WTC11 (cell line): ENCODE measurements at regions not wholly inside any gene's neighbourhood (a gene's known extent, or its start where the extent isn't known, plus 50 kb on each side); places are given as distances from the start of the nearest gene placed in this dataset.

Experiments
- ATAC-seq: fragments of 200-7000 bp; cut with Tn5 transposase; 2 replicates; pipeline ENCODE4 v1.10.0; 2021; ENCODE audit warnings: mild to moderate bottlenecking, moderate library complexity
- CTCF ChIA-PET: fragments of 300-600 bp; sonication (Branson Sonifier 250); formaldehyde crosslinking; loops from one replicate; lab custom pipeline; 2021; ENCODE audit warnings: antibody characterized with exemption; lab: Charles Lee
- POLR2A ChIA-PET: fragments of 350-600 bp; sonication (Branson Sonifier 250); formaldehyde crosslinking; loops from one replicate; lab custom pipeline; 2021; ENCODE audit warnings: antibody characterized with exemption; lab: Charles Lee
- DNase-seq: peaks from one replicate; pipeline ENCODE4 v3.0.0; 2021; ENCODE audit warnings: low spot score
- H3K27ac Mint-ChIP-seq: 2 replicates; pipeline ENCODE4 v1.8.0; 2021; ENCODE audit warnings: mixed read lengths
- H3K27me3 Mint-ChIP-seq: 2 replicates; pipeline ENCODE4 v1.8.0; 2021; ENCODE audit warnings: low read depth, mild to moderate bottlenecking, moderate library complexity, mixed read lengths
- H3K36me3 Mint-ChIP-seq: 2 replicates; pipeline ENCODE4 v1.8.0; 2021; ENCODE audit warnings: mixed read lengths
- H3K4me1 Mint-ChIP-seq: 2 replicates; pipeline ENCODE4 v1.8.0; 2022; ENCODE audit warnings: mixed read lengths
- H3K4me3 Mint-ChIP-seq: 2 replicates; pipeline ENCODE4 v1.8.0; 2021; ENCODE audit warnings: mild to moderate bottlenecking, moderate library complexity, mixed read lengths
- H3K9me3 Mint-ChIP-seq: 2 replicates; pipeline ENCODE4 v1.8.0; 2021; ENCODE audit warnings: mixed read lengths
- ATF1 ChIP-seq: sonication (generic); formaldehyde crosslinking; IDR thresholded peaks from 2 replicates; pipeline ENCODE4 v1.8.1; 2023; ENCODE audit warnings: mild to moderate bottlenecking, moderate library complexity, missing genetic modification reagents
- CBFB ChIP-seq: sonication (generic); formaldehyde crosslinking; IDR thresholded peaks from 2 replicates; pipeline ENCODE4 v1.8.1; 2022; ENCODE audit warnings: mild to moderate bottlenecking, low read depth, missing genetic modification reagents
- CREM ChIP-seq: sonication (generic); formaldehyde crosslinking; IDR thresholded peaks from 2 replicates; pipeline ENCODE4 v1.8.1; 2022; ENCODE audit warnings: mild to moderate bottlenecking, missing genetic modification reagents, moderate library complexity
- ESRRA ChIP-seq: sonication (generic); formaldehyde crosslinking; IDR thresholded peaks from 2 replicates; pipeline ENCODE4 v1.8.1; 2022; ENCODE audit warnings: mild to moderate bottlenecking, missing genetic modification reagents, borderline replicate concordance
- FOXP1 ChIP-seq: sonication (generic); formaldehyde crosslinking; IDR thresholded peaks from 2 replicates; pipeline ENCODE4 v1.8.0; 2022; ENCODE audit warnings: missing genetic modification reagents, mild to moderate bottlenecking, moderate library complexity, borderline replicate concordance
- HMGA2 ChIP-seq: fragments of 250-450 bp; sonication (Bioruptor Pico); IDR thresholded peaks from 2 replicates; pipeline ENCODE4 v1.4.0; 2021; ENCODE audit warnings: mild to moderate bottlenecking, moderate library complexity
- IRF2 ChIP-seq: sonication (generic); formaldehyde crosslinking; IDR thresholded peaks from 2 replicates; pipeline ENCODE4 v1.8.0; 2022; ENCODE audit warnings: low read depth, missing genetic modification reagents, borderline replicate concordance
- KAT7 ChIP-seq: sonication (generic); formaldehyde crosslinking; IDR thresholded peaks from 2 replicates; pipeline ENCODE4 v1.8.1; 2023; ENCODE audit warnings: missing genetic modification reagents, mild to moderate bottlenecking, borderline replicate concordance
- MXD4 ChIP-seq: fragments of 250-450 bp; sonication (Bioruptor Pico); IDR thresholded peaks from 2 replicates; pipeline ENCODE4 v1.8.0; 2021; ENCODE audit warnings: mild to moderate bottlenecking, moderate library complexity, borderline replicate concordance
- NFATC4 ChIP-seq: fragments of 250-450 bp; sonication (Bioruptor Pico); IDR thresholded peaks from 2 replicates; pipeline ENCODE4 v1.9.0; 2021; ENCODE audit warnings: mild to moderate bottlenecking
- NR3C1 ChIP-seq: sonication (generic); formaldehyde crosslinking; conservative IDR thresholded peaks from 2 replicates; pipeline ENCODE4 v1.8.1; 2023; ENCODE audit warnings: low read depth, mild to moderate bottlenecking, missing genetic modification reagents
- RELA ChIP-seq: sonication (generic); formaldehyde crosslinking; IDR thresholded peaks from 2 replicates; pipeline ENCODE4 v1.8.1; 2022; ENCODE audit warnings: missing genetic modification reagents, mild to moderate bottlenecking, borderline replicate concordance
- SP1 ChIP-seq: sonication (generic); formaldehyde crosslinking; conservative IDR thresholded peaks from 2 replicates; pipeline ENCODE4 v1.8.1; 2022; ENCODE audit warnings: missing genetic modification reagents
- TEAD1 ChIP-seq: sonication (generic); formaldehyde crosslinking; IDR thresholded peaks from 2 replicates; pipeline ENCODE4 v1.8.0; 2022; ENCODE audit warnings: mild to moderate bottlenecking, missing genetic modification reagents
- ZNF121 ChIP-seq: sonication (generic); formaldehyde crosslinking; IDR thresholded peaks from 2 replicates; pipeline ENCODE4 v1.8.0; 2023; ENCODE audit warnings: missing genetic modification reagents
- ZNF232 ChIP-seq: sonication (generic); formaldehyde crosslinking; IDR thresholded peaks from 2 replicates; pipeline ENCODE4 v1.8.0; 2022; ENCODE audit warnings: mild to moderate bottlenecking, missing genetic modification reagents
- TF ChIP-seq, protein P1 (sequence below): sonication (generic); formaldehyde crosslinking; conservative IDR thresholded peaks from 2 replicates; pipeline ENCODE4 v1.8.1; 2023; ENCODE audit warnings: mild to moderate bottlenecking, low read depth, missing genetic modification reagents, moderate library complexity
- TF ChIP-seq, protein P2 (sequence below): sonication (generic); formaldehyde crosslinking; IDR thresholded peaks from 2 replicates; pipeline ENCODE4 v1.8.1; 2023; ENCODE audit warnings: mild to moderate bottlenecking, moderate library complexity, missing genetic modification reagents
- TF ChIP-seq, protein P3 (sequence below): fragments of 250-450 bp; sonication (Bioruptor Pico); IDR thresholded peaks from 2 replicates; pipeline ENCODE4 v1.8.0; 2021; ENCODE audit warnings: mild to moderate bottlenecking
- TF ChIP-seq, protein P4 (sequence below): sonication (generic); formaldehyde crosslinking; IDR thresholded peaks from 2 replicates; pipeline ENCODE4 v1.8.0; 2023; ENCODE audit warnings: missing genetic modification reagents
- TF ChIP-seq, protein P5 (sequence below): fragments of 250-450 bp; sonication (Bioruptor Pico); IDR thresholded peaks from 2 replicates; pipeline ENCODE4 v1.9.0; 2021; ENCODE audit warnings: mild to moderate bottlenecking, borderline replicate concordance
- TF ChIP-seq, protein P6 (sequence below): sonication (generic); formaldehyde crosslinking; IDR thresholded peaks from 2 replicates; pipeline ENCODE4 v1.8.1; 2023; ENCODE audit warnings: mild to moderate bottlenecking, missing genetic modification reagents, moderate library complexity

DNA sequence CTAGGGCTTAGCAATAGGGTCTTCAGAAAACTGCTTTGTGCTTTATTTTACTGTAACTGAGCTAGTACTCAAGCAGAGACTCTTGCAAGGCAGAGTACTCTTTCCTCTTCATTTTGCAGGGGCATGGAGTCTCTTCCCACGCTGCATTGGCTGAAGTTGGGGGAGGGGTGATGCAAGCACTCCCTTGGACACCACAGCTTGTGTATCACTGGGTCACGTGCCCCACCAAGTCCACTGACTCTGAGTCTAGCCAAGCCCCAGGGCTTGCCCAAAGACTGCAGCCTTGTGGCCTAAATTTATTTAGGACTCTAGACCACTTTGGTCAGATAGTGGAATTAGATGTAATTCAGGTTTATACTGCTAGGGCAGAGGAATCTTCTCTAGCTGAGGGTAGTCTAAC, 1075.0 kb upstream of the ADGRB3 start:
- ATAC-seq, result no peak
- POLR2A ChIA-PET, result no interaction called here
- H3K9me3 Mint-ChIP-seq, result peaks cover 31% of the 10 kb centered on the region

DNA sequence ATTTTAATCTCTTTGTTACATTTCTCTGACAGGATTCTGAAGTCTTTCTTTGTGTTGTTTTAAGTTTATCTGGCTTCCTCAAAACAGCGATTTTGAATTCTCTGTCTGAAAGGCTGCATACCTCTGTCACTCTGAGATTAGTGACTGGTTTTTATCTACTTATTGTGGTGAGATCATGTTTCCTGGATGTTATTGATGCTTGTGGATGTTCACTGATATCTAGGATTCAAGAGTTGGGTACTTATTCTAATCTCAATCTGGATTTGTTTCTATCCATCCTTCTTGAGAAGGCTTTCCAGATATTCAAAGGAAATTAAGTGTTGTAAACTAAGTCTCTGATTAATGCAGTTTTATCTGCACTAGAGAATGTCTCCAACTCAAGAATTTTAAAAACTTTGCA, 1076.1 kb upstream of the ADGRB3 start:
- Mint-ChIP-seq H3K36me3 (peaks cover 8% of the 10 kb centered on the region), H3K4me3 (no peak overlapping the region), H3K9me3 (peaks cover 38% of the 10 kb centered on the region), H3K4me1 (no peaks in the 10 kb centered on the region), H3K27me3 (no peaks in the 10 kb centered on the region), H3K27ac (no peak overlapping the region)
- TF ChIP-seq ZNF232 (no peak), MXD4 (CRISPR knock-in tag) (no peak), IRF2 (no peak), SP1 (CRISPR knock-in tag) (no peak)
- no peak for ATAC-seq
- CTCF ChIA-PET, result no interaction called here
- POLR2A ChIA-PET, result no interaction called here
- no peak for DNase-seq

More for the DNA sequence above, 1075.0 kb upstream of the ADGRB3 start:
- Mint-ChIP-seq H3K27ac (no peak overlapping the region), H3K27me3 (no peaks in the 10 kb centered on the region), H3K4me3 (no peak overlapping the region), H3K36me3 (peaks cover 8% of the 10 kb centered on the region), H3K4me1 (no peaks in the 10 kb centered on the region)
- DNase-seq, result no peak
- no peak for TF ChIP-seq ZNF232
- no peak for TF ChIP-seq ESRRA
- TF ChIP-seq NFATC4 (CRISPR knock-in tag), result no peak
- no peak for TF ChIP-seq FOXP1 (CRISPR knock-in tag)
- TF ChIP-seq, protein P1, sequence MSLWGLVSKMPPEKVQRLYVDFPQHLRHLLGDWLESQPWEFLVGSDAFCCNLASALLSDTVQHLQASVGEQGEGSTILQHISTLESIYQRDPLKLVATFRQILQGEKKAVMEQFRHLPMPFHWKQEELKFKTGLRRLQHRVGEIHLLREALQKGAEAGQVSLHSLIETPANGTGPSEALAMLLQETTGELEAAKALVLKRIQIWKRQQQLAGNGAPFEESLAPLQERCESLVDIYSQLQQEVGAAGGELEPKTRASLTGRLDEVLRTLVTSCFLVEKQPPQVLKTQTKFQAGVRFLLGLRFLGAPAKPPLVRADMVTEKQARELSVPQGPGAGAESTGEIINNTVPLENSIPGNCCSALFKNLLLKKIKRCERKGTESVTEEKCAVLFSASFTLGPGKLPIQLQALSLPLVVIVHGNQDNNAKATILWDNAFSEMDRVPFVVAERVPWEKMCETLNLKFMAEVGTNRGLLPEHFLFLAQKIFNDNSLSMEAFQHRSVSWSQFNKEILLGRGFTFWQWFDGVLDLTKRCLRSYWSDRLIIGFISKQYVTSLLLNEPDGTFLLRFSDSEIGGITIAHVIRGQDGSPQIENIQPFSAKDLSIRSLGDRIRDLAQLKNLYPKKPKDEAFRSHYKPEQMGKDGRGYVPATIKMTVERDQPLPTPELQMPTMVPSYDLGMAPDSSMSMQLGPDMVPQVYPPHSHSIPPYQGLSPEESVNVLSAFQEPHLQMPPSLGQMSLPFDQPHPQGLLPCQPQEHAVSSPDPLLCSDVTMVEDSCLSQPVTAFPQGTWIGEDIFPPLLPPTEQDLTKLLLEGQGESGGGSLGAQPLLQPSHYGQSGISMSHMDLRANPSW (CRISPR knock-in tag), result no peak
- TF ChIP-seq CREM (CRISPR knock-in tag), result no peak
- no peak for TF ChIP-seq NR3C1 (CRISPR knock-in tag)
- TF ChIP-seq ZNF121 (CRISPR knock-in tag), result no peak
- no peak for TF ChIP-seq MXD4 (CRISPR knock-in tag)
- TF ChIP-seq, protein P2, sequence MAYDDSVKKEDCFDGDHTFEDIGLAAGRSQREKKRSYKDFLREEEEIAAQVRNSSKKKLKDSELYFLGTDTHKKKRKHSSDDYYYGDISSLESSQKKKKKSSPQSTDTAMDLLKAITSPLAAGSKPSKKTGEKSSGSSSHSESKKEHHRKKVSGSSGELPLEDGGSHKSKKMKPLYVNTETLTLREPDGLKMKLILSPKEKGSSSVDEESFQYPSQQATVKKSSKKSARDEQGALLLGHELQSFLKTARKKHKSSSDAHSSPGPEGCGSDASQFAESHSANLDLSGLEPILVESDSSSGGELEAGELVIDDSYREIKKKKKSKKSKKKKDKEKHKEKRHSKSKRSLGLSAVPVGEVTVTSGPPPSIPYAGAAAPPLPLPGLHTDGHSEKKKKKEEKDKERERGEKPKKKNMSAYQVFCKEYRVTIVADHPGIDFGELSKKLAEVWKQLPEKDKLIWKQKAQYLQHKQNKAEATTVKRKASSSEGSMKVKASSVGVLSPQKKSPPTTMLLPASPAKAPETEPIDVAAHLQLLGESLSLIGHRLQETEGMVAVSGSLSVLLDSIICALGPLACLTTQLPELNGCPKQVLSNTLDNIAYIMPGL, result no peak
- no peak for TF ChIP-seq ATF1 (CRISPR knock-in tag)
- no peak for TF ChIP-seq HMGA2 (CRISPR knock-in tag)
- TF ChIP-seq RELA, result no peak
- no peak for TF ChIP-seq KAT7 (CRISPR knock-in tag)
- TF ChIP-seq, protein P3, sequence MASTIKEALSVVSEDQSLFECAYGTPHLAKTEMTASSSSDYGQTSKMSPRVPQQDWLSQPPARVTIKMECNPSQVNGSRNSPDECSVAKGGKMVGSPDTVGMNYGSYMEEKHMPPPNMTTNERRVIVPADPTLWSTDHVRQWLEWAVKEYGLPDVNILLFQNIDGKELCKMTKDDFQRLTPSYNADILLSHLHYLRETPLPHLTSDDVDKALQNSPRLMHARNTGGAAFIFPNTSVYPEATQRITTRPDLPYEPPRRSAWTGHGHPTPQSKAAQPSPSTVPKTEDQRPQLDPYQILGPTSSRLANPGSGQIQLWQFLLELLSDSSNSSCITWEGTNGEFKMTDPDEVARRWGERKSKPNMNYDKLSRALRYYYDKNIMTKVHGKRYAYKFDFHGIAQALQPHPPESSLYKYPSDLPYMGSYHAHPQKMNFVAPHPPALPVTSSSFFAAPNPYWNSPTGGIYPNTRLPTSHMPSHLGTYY, result no peak
- CTCF ChIA-PET, result no interaction called here

DNA sequence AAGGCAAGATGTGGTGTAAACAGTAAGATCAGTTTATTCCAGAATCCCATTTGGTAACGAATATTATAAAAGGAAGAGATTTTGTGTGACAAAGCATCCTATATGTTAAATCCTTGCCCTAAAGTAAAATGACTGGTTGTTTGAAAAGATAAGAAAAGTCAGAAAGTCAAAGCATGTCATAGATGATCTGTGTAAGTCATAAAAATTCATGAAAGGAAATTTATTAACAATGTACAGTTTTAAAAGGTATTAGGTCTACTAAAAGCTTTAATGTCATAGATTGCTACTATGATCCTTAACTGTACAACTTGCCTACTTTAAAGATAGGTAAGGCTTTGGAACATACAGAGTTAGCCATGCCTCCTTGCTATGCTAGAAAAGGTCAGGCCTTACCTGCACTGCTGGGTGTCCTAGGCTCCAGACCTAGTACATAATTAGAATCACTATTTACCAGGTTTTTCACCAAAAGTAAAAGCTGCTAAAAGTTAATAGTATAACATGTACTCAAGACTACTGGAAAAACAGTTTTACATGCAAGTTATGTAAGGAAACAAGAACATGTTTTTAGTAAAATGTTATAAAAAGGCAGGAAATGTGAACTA, 1090.1 kb upstream of the ADGRB3 start:
- Mint-ChIP-seq H3K9me3 (peaks cover 75% of the 10 kb centered on the region), H3K36me3 (peaks cover 55% of the 10 kb centered on the region), H3K4me3 (no peak overlapping the region), H3K27ac (no peak overlapping the region), H3K27me3 (peaks cover 4% of the 10 kb centered on the region; the same call in 1 of the 2 replicates), H3K4me1 (no peaks in the 10 kb centered on the region)
- no peak for ATAC-seq
- DNase-seq, result no peak
- ChIA-PET POLR2A (no interaction called here), CTCF (no interaction called here)
- TF ChIP-seq, protein P4, sequence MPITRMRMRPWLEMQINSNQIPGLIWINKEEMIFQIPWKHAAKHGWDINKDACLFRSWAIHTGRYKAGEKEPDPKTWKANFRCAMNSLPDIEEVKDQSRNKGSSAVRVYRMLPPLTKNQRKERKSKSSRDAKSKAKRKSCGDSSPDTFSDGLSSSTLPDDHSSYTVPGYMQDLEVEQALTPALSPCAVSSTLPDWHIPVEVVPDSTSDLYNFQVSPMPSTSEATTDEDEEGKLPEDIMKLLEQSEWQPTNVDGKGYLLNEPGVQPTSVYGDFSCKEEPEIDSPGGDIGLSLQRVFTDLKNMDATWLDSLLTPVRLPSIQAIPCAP (CRISPR knock-in tag), result no peak
- TF ChIP-seq, protein P5, sequence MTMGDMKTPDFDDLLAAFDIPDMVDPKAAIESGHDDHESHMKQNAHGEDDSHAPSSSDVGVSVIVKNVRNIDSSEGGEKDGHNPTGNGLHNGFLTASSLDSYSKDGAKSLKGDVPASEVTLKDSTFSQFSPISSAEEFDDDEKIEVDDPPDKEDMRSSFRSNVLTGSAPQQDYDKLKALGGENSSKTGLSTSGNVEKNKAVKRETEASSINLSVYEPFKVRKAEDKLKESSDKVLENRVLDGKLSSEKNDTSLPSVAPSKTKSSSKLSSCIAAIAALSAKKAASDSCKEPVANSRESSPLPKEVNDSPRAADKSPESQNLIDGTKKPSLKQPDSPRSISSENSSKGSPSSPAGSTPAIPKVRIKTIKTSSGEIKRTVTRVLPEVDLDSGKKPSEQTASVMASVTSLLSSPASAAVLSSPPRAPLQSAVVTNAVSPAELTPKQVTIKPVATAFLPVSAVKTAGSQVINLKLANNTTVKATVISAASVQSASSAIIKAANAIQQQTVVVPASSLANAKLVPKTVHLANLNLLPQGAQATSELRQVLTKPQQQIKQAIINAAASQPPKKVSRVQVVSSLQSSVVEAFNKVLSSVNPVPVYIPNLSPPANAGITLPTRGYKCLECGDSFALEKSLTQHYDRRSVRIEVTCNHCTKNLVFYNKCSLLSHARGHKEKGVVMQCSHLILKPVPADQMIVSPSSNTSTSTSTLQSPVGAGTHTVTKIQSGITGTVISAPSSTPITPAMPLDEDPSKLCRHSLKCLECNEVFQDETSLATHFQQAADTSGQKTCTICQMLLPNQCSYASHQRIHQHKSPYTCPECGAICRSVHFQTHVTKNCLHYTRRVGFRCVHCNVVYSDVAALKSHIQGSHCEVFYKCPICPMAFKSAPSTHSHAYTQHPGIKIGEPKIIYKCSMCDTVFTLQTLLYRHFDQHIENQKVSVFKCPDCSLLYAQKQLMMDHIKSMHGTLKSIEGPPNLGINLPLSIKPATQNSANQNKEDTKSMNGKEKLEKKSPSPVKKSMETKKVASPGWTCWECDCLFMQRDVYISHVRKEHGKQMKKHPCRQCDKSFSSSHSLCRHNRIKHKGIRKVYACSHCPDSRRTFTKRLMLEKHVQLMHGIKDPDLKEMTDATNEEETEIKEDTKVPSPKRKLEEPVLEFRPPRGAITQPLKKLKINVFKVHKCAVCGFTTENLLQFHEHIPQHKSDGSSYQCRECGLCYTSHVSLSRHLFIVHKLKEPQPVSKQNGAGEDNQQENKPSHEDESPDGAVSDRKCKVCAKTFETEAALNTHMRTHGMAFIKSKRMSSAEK (CRISPR knock-in tag), result no peak
- TF ChIP-seq CBFB, result no peak
- no peak for TF ChIP-seq FOXP1 (CRISPR knock-in tag)
- no peak for TF ChIP-seq TEAD1 (CRISPR knock-in tag)
- TF ChIP-seq NR3C1 (CRISPR knock-in tag), result no peak
- TF ChIP-seq, protein P6, sequence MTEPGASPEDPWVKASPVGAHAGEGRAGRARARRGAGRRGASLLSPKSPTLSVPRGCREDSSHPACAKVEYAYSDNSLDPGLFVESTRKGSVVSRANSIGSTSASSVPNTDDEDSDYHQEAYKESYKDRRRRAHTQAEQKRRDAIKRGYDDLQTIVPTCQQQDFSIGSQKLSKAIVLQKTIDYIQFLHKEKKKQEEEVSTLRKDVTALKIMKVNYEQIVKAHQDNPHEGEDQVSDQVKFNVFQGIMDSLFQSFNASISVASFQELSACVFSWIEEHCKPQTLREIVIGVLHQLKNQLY (CRISPR knock-in tag), result no peak
- no peak for TF ChIP-seq HMGA2 (CRISPR knock-in tag)
